GM12875 (cell line): ENCODE measurements at regions not wholly inside any gene's neighbourhood (a gene's known extent, or its start where the extent isn't known, plus 50 kb on each side); places are given as distances from the start of the nearest gene placed in this dataset.

Source experiments
- H3K4me3 ChIP-seq: one replicate; pipeline ENCODE4 v1.5.1; 2011; ENCODE audit warnings: low read depth, low read length, control low read depth
- TF ChIP-seq, protein P1 (sequence below): IDR thresholded peaks from 2 replicates; pipeline ENCODE4 v1.5.1; 2011; ENCODE audit warnings: low read depth, mild to moderate bottlenecking, control low read depth, inconsistent platforms, low read length, moderate library complexity, borderline replicate concordance; ENCODE audit not compliant: insufficient read depth

DNA sequence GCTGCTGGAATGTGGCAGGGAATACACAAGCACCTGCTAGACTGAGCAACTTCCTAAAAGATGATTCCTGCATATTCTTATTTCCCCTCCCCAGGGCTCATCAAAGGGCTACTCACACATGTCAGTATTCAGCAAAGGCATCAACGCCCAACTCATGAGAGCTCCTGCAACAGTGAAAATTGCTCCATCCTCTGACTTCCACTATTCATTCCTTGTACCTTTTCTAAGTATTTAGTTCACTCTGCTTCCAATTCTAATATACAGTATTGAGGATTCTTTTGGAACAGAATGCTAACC is 84.1 kb downstream of the SCN11A start:
- H3K4me3 ChIP-seq: no peak overlapping the region
- TF ChIP-seq, protein P1, sequence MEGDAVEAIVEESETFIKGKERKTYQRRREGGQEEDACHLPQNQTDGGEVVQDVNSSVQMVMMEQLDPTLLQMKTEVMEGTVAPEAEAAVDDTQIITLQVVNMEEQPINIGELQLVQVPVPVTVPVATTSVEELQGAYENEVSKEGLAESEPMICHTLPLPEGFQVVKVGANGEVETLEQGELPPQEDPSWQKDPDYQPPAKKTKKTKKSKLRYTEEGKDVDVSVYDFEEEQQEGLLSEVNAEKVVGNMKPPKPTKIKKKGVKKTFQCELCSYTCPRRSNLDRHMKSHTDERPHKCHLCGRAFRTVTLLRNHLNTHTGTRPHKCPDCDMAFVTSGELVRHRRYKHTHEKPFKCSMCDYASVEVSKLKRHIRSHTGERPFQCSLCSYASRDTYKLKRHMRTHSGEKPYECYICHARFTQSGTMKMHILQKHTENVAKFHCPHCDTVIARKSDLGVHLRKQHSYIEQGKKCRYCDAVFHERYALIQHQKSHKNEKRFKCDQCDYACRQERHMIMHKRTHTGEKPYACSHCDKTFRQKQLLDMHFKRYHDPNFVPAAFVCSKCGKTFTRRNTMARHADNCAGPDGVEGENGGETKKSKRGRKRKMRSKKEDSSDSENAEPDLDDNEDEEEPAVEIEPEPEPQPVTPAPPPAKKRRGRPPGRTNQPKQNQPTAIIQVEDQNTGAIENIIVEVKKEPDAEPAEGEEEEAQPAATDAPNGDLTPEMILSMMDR: no peak

DNA sequence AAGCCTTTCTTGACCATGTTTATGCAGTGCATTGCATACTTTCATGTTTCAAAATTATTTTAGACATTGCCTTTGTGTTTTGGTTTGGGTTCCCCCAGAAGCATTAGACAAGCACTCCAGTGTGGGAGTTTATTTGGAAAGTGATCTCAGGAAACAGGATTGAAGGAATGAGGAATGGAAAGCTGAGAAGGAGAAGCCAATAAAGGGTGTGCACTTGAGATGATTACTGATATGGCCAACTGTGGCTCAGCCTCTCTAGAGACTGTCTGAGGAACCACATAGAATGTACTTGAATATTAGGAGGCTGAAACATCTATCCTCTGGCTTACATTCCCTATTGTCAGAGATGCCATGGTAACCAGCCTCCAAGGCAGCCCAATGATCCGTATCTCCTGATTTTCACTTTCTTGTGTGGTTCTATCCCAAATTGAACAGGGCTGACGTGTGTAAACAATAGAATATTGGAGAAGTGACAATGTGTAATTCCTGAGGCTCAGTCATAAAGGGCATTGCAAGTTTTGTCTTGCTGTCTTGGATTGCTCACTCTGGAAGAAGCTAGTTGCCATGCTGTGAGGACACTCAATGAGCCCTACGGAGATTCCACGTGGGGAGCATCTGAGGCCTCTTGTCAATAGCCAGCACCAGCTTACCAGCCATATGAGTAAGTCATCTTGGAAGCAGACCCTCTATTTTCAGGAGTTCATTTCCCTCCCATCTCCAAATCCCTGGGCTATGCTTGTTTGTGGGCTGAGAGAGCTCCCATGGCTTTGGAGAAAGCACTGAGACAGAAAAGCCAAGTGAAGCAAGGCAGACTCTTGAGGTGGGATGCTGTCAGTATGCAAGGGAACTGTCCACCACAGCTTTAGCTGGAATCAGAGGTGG is 84.7 kb downstream of the SCN11A start:
- H3K4me3 ChIP-seq: no peak overlapping the region

DNA sequence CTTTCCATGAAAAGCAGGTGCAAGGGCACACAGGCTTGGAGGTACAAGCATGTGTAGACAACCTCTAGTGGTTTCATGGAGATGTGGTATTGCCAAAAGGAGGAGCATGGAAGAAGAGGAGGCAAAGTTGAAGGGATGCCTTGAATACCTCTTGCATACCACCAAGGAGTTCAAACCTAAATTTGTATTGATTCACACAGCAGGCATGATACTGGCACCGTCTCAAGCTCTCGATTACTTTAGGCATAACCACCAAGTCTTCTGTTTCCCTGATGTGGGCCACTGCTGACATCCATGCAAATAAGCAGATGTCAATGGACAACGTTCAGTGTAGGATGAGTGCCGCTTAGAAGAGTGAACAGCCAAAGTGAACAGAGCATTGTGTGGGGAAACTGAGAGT is 87.1 kb downstream of the SCN11A start:
- TF ChIP-seq, protein P1: no peak

More for the DNA sequence above, 84.7 kb downstream of the SCN11A start:
- TF ChIP-seq, protein P1: no peak

DNA sequence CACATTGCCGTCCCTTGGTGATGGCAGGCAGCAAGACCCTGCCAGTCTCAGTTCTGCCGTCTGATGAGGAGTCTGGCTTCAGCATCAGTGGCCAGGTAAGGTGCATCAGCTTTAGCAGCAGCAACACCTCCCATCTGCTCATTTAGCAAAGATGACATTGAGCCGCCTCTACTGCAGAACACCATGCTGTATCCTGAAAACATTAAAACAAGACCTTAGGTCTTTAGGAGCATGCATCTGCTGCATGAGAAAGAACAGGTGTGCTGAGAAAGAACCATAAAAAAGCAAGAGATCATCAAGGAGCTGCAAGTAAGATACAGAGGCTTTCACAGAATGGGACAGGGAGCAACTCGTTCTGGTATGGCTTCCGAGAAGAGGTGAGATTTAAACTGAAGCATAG is 87.5 kb downstream of the SCN11A start:
- no peak overlapping the region for H3K4me3 ChIP-seq
- TF ChIP-seq, protein P1: no peak

More for the DNA sequence above, 87.1 kb downstream of the SCN11A start:
- H3K4me3 ChIP-seq: no peak overlapping the region

DNA sequence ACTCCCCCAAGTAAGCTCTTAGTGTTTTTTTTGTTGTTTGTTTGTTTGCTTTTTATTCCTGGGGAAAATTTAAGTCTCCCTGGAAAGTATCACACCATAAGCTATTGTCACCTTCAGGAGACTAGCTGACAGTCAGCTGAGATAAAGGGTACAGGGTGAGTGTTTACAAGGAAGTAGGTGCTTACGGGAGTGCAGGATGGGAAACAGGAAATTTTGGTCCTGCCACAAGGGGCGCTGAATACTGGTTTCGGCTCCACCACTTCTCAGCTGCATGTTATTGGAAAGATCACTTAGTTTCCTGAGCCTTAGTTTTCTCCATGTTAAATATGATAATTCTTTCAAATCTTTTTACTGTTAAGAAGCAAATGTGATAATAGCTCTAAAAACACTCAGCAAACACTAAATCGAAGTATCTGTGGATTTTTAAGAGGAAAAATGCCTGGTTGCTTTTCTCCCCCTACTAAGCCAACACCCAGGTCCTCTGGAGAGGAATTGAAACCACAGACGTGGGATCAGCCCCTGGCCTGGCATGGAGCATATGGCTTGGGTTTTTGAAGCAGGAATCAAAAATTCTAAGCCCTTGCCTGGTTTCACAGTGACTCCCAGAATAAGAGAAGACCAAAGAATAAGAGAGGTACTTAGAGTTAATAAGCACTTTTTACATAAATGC is 90.7 kb downstream of the SCN11A start:
- TF ChIP-seq, protein P1: peak; percentile 72; the same call in 1 of the 2 replicates
- H3K4me3 ChIP-seq: no peak overlapping the region

DNA sequence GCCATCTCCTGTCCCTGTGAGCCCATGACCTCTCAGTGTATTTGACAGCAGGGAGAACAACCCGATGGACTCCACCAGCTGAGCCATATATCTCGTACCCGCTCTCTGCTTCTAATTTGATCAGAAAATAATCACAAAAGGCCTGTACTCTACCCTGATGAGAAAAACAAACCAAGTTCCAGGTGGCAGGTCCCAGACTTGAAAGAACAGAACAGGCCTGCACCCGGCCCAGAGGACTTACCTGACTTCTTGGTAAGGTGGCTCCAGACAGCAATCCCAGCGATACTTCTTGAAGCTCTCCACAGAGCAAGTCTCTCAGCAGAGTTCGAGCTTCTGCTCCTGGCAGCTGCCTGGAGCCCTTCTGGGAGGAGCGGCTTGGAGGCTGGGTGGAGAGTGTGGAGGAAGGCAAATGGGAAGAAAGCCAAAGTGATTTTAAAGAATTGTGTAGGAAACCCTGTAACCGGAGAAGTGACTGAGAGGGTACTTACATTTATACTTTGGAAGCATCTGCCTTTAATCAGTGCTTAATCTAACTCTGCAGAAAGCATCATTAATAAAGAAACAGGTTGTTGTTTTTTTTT is 91.6 kb downstream of the SCN11A start:
- H3K4me3 ChIP-seq: no peak overlapping the region
- TF ChIP-seq, protein P1: no peak
